ENCODE measurements at regions not wholly inside any gene's neighbourhood (a gene's known extent, or its start where the extent isn't known, plus 50 kb on each side); places are given as distances from the start of the nearest gene placed in this dataset.

DNA sequence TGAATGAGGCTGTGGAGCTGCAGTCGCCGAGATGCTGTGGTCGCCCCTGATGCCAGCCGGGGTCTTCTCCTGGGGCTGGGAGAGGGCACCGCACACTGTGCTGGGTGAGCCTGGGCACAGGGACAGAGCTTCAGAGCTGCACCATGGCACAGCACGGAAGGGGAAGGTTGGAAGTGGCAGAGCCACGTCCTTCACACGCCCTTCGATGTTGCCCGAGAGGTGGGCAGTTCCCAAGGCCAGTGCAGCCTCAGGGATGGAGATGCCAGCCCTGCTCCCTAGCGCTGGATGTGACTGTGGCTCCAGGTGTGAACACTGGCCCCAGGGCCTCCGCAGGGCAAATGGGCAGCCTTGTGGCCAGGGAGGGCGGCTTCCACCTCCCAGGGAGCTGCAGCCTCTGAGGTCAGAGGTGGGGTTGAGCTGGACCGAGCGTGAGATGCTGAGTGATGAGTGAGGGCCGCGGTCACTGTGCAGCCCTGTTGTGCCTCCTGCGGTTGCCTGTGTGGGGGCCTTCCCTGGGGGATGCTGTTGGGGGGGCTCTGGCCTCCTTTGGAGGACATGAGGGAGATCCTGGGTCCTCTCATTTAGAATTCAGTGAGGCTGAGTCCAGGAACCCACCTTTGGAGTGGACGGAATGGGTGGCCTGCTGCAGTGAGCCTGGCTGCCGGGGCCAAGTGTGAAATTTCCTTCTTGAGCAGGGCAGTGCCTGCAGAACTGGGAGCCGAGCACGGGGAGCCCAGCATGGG is 1090.0 kb downstream of the BRD1 start:
- Mint-ChIP-seq H3K36me3 (no peaks in the 10 kb centered on the region), H3K4me1 (no peaks in the 10 kb centered on the region), H3K9me3 (peaks cover 0 to 1% (median 0%) of the 10 kb centered on the region in 7 donors), H3K4me3 (no peak overlapping the region), H3K27ac (no peak overlapping the region), H3K27me3 (no peaks in the 10 kb centered on the region)
- no peaks in the 10 kb centered on the region for H3K4me1 ChIP-seq (ENCODE audit: control insufficient read depth, insufficient read depth, low read length, poor library complexity, severe bottlenecking)
- no peaks in the 10 kb centered on the region for H3K27me3 ChIP-seq (ENCODE audit: control insufficient read depth, insufficient read depth, low read length)
- ATAC-seq (ENCODE audit: low read depth in 2 of 2): no peak
- H3K36me3 ChIP-seq (ENCODE audit: control insufficient read depth, insufficient read depth, low read length): no peaks in the 10 kb centered on the region
- no peak for DNase-seq
- H3K9me3 ChIP-seq (ENCODE audit: control insufficient read depth in 2 of 2, low read length in 2 of 2): no peaks in the 10 kb centered on the region
- no peak overlapping the region for H3K27ac ChIP-seq (ENCODE audit: insufficient read depth, low read length, poor library complexity, severe bottlenecking)
- H3K4me3 ChIP-seq (ENCODE audit: low read depth, low read length): no peak overlapping the region

DNA sequence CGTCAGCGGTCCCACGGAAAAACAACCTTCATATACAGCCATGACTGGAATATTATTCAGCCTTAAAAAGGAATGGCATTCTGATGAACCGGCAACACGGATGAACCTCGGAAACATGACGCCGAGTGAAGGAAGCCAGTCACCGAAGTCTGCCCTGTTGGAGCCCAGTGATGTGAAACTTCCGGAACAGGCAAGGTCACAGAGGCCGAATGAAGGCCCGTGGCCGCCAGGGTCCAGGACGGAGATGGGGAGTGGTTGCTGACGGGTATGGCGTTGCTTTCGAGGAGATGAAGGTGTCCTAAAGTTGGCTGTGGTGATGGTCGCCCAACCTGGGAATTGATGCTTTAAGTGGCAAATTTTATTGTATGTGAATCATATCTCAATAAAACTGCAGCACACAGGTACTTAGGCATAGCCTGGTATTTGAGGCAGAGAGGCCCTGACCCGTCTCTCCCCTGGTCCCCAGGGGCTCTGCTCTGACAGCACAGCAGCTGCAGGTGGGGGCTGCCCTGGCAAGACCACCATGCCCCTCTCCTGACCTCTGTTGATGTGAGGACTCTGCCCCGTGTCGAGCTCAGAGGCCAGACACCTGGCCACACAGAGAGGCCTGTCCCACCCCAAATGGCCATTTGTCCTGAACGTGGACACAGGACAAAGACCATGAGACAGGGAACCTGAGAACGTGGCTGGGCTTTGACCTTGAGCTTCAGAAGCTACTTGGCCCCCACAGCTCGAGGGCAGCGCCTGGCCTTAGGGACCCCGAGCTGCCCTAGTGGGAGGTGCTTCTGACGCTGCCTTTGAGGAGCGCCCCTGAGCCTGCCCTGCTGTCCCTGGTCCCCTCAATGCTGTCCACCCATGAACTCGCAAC is 1090.8 kb downstream of the BRD1 start:
- DNase-seq (no peak), ATAC-seq (ENCODE audit: low read depth in 2 of 2) (no peak)
- Mint-ChIP-seq H3K27ac (no peak overlapping the region), H3K4me1 (no peaks in the 10 kb centered on the region), H3K36me3 (no peaks in the 10 kb centered on the region), H3K9me3 (peaks cover 0 to 1% (median 0%) of the 10 kb centered on the region in 7 donors), H3K4me3 (no peak overlapping the region), H3K27me3 (no peaks in the 10 kb centered on the region)
- Histone ChIP-seq H3K4me3 (ENCODE audit: low read depth, low read length) (no peak overlapping the region), H3K4me1 (ENCODE audit: control insufficient read depth, insufficient read depth, low read length, poor library complexity, severe bottlenecking) (no peaks in the 10 kb centered on the region), H3K36me3 (ENCODE audit: control insufficient read depth, insufficient read depth, low read length) (no peaks in the 10 kb centered on the region), H3K27me3 (ENCODE audit: control insufficient read depth, insufficient read depth, low read length) (no peaks in the 10 kb centered on the region), H3K27ac (ENCODE audit: insufficient read depth, low read length, poor library complexity, severe bottlenecking) (no peak overlapping the region), H3K9me3 (ENCODE audit: control insufficient read depth in 2 of 2, low read length in 2 of 2) (no peaks in the 10 kb centered on the region)

DNA sequence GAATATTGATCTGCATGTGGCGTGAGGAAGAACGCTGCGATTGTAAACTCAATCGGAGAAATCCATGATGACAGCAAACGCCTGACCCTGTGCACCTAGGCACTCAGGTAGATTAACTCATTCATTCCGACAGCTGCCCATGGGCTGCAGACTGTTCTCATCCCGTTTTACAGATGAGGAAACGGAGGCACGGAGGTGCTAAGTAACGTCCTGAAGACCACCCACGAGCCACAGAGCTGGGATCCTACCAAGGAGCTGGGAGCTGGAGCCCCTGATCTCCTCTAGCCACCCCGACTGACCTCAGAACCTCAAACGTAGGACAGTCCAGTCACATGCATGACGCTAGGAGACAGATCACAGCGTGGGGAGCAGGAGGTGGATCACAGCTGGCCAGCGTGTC is 1092.7 kb downstream of the BRD1 start:
- no peak overlapping the region for H3K27ac Mint-ChIP-seq
- peaks cover 0 to 1% (median 0%) of the 10 kb centered on the region in 7 donors for H3K9me3 Mint-ChIP-seq
- no peaks in the 10 kb centered on the region for H3K27me3 Mint-ChIP-seq
- no peaks in the 10 kb centered on the region for H3K36me3 Mint-ChIP-seq
- no peaks in the 10 kb centered on the region for H3K27me3 ChIP-seq (ENCODE audit: control insufficient read depth, insufficient read depth, low read length)
- H3K9me3 ChIP-seq (ENCODE audit: control insufficient read depth in 2 of 2, low read length in 2 of 2): no peaks in the 10 kb centered on the region
- H3K36me3 ChIP-seq (ENCODE audit: control insufficient read depth, insufficient read depth, low read length): no peaks in the 10 kb centered on the region
- H3K4me3 Mint-ChIP-seq: no peak overlapping the region
- H3K4me1 ChIP-seq (ENCODE audit: control insufficient read depth, insufficient read depth, low read length, poor library complexity, severe bottlenecking): no peaks in the 10 kb centered on the region
- no peaks in the 10 kb centered on the region for H3K4me1 Mint-ChIP-seq
- no peak overlapping the region for H3K4me3 ChIP-seq (ENCODE audit: low read depth, low read length)
- ATAC-seq (ENCODE audit: low read depth in 2 of 2) (no peak), DNase-seq (no peak)
- no peak overlapping the region for H3K27ac ChIP-seq (ENCODE audit: insufficient read depth, low read length, poor library complexity, severe bottlenecking)

DNA sequence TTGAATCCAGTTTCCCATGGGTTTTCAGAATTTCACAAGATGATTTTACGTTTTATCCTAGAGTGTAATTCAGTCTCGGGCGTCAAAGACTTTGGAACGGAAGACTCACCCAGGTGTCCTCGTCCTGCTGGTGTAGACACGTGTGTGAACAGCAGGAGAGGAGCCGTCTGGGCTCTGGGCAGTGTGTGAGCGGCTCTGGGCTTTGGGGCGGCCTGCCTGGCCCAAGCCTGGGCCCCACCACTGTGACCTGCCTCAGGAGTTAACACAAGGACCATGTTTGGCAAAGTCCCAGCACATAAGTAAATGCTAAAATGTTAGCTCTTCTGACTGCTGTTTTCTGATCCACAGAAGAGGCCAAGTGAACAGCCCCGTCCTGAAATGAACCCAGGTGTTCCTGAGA is 1093.3 kb downstream of the BRD1 start:
- H3K4me3 ChIP-seq (ENCODE audit: low read depth, low read length): no peak overlapping the region
- no peaks in the 10 kb centered on the region for H3K27me3 ChIP-seq (ENCODE audit: control insufficient read depth, insufficient read depth, low read length)
- no peaks in the 10 kb centered on the region for H3K9me3 ChIP-seq (ENCODE audit: control insufficient read depth in 2 of 2, low read length in 2 of 2)
- H3K9me3 Mint-ChIP-seq: no peaks in the 10 kb centered on the region
- no peaks in the 10 kb centered on the region for H3K36me3 ChIP-seq (ENCODE audit: control insufficient read depth, insufficient read depth, low read length)
- no peaks in the 10 kb centered on the region for H3K36me3 Mint-ChIP-seq
- no peak overlapping the region for H3K4me3 Mint-ChIP-seq
- DNase-seq: no peak
- no peaks in the 10 kb centered on the region for H3K4me1 Mint-ChIP-seq
- ATAC-seq (ENCODE audit: low read depth in 2 of 2): no peak
- H3K27me3 Mint-ChIP-seq: no peaks in the 10 kb centered on the region
- no peaks in the 10 kb centered on the region for H3K4me1 ChIP-seq (ENCODE audit: control insufficient read depth, insufficient read depth, low read length, poor library complexity, severe bottlenecking)
- no peak overlapping the region for H3K27ac Mint-ChIP-seq
- no peak overlapping the region for H3K27ac ChIP-seq (ENCODE audit: insufficient read depth, low read length, poor library complexity, severe bottlenecking)

DNA sequence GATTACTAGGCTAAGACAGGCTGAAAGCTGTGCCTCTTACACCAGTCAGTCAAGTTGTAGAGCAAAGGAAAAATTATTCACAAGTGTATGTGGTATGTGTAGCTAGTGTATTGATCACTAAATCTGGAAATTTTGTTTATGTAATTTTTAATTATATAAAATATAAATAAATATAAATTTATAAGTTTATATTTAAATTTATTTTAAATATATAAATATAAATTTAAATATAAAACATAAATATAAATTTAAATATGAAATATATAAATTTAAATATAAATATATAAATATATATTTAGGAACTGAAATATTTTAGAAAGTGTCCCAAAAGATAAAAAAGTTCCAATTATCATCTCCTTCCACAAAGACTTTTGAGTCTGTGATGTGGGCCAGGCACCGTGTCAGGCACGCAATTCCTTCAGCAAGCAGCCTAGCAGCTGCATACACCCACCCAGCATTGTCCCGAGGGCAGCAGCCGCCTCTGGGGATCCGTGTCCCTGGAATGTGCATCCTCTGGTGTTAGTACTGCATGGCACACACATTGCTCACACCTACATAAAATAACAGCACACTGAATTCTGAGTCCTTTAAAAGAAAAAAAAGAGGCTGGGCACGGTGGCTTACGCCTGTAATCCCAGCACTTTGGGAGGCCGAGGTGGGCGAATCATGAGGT is 1098.0 kb downstream of the BRD1 start:
- Histone ChIP-seq H3K36me3 (ENCODE audit: control insufficient read depth, insufficient read depth, low read length) (no peaks in the 10 kb centered on the region), H3K4me3 (ENCODE audit: low read depth, low read length) (no peak overlapping the region), H3K27me3 (ENCODE audit: control insufficient read depth, insufficient read depth, low read length) (peaks cover 2% of the 10 kb centered on the region), H3K9me3 (ENCODE audit: control insufficient read depth in 2 of 2, low read length in 2 of 2) (peaks cover 6% of the 10 kb centered on the region in 2 experiments), H3K27ac (ENCODE audit: insufficient read depth, low read length, poor library complexity, severe bottlenecking) (no peak overlapping the region), H3K4me1 (ENCODE audit: control insufficient read depth, insufficient read depth, low read length, poor library complexity, severe bottlenecking) (no peaks in the 10 kb centered on the region)
- Mint-ChIP-seq H3K9me3 (peaks cover 0 to 17% (median 4%) of the 10 kb centered on the region in 7 donors), H3K4me1 (no peaks in the 10 kb centered on the region), H3K4me3 (no peak overlapping the region), H3K27me3 (no peaks in the 10 kb centered on the region), H3K27ac (no peak overlapping the region), H3K36me3 (no peaks in the 10 kb centered on the region)
- DNase-seq (no peak), ATAC-seq (ENCODE audit: low read depth in 2 of 2) (no peak)

DNA sequence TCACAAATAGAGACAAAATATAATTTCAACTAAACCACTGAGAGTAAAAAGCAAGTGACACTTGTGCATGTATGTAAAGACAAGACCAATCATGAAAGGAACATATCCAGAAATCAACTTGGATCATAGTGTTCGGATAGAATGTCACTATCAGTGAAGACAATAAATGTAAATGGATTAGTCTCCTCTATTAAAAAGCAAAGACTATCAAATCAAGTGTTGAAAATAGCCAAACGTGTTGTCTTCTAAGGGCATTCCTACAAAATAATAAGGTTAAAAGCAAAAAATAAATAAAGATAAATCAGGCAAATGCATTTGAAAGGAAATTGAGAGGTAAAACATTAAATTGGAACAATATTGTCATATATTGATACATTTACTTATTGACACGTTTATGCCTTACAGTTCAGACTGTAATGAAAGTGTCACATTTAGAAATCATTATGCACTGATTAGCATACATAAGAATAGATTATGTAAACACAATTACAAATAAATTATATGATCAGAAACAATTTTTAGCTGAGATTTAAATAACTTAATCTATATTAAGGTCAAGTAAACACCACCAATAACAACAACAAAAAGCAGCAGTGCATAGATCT is 1100.1 kb downstream of the BRD1 start:
- no peaks in the 10 kb centered on the region for H3K36me3 Mint-ChIP-seq

DNA sequence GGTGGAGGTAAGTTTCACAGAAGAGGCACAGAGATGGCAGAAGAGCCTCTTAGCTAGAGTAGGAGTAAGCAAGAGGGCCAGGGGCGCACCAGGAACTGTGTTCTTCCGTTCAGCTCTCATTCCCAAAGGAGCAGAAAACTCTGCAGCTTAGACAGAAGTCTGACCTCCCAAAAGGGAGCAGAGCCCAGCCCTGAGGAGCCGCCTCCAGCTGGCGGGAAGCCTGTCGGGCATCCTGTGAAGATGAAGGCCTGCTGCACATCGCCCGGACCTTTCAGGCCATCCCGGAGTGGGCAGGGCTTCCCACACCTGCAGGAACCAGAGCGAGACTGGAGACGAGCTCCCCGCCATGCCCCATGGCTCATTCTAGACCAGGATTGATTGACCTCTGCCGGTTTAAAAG is 1102.8 kb downstream of the BRD1 start:
- Mint-ChIP-seq H3K36me3 (no peaks in the 10 kb centered on the region), H3K27ac (no peak overlapping the region), H3K9me3 (peaks cover 0 to 20% (median 5%) of the 10 kb centered on the region in 7 donors), H3K4me3 (no peak overlapping the region), H3K27me3 (no peaks in the 10 kb centered on the region), H3K4me1 (no peaks in the 10 kb centered on the region)
- Histone ChIP-seq H3K4me1 (ENCODE audit: control insufficient read depth, insufficient read depth, low read length, poor library complexity, severe bottlenecking) (no peaks in the 10 kb centered on the region), H3K27me3 (ENCODE audit: control insufficient read depth, insufficient read depth, low read length) (peaks cover 2% of the 10 kb centered on the region), H3K36me3 (ENCODE audit: control insufficient read depth, insufficient read depth, low read length) (no peaks in the 10 kb centered on the region), H3K9me3 (ENCODE audit: control insufficient read depth in 2 of 2, low read length in 2 of 2) (peaks cover 6% of the 10 kb centered on the region in 2 experiments), H3K4me3 (ENCODE audit: low read depth, low read length) (no peak overlapping the region), H3K27ac (ENCODE audit: insufficient read depth, low read length, poor library complexity, severe bottlenecking) (no peak overlapping the region)
- ATAC-seq (ENCODE audit: low read depth in 2 of 2): no peak
- DNase-seq: no peak

More for the DNA sequence above, 1100.1 kb downstream of the BRD1 start:
- Mint-ChIP-seq H3K4me3 (no peak overlapping the region), H3K9me3 (peaks cover 0 to 17% (median 4%) of the 10 kb centered on the region in 7 donors), H3K4me1 (no peaks in the 10 kb centered on the region), H3K27ac (no peak overlapping the region), H3K27me3 (no peaks in the 10 kb centered on the region)
- DNase-seq: no peak
- peaks cover 2% of the 10 kb centered on the region for H3K27me3 ChIP-seq (ENCODE audit: control insufficient read depth, insufficient read depth, low read length)
- no peak for ATAC-seq (ENCODE audit: low read depth in 2 of 2)
- H3K9me3 ChIP-seq (ENCODE audit: control insufficient read depth in 2 of 2, low read length in 2 of 2): peaks cover 6% of the 10 kb centered on the region in 2 experiments
- H3K4me3 ChIP-seq (ENCODE audit: low read depth, low read length): no peak overlapping the region
- no peaks in the 10 kb centered on the region for H3K36me3 ChIP-seq (ENCODE audit: control insufficient read depth, insufficient read depth, low read length)
- no peak overlapping the region for H3K27ac ChIP-seq (ENCODE audit: insufficient read depth, low read length, poor library complexity, severe bottlenecking)
- H3K4me1 ChIP-seq (ENCODE audit: control insufficient read depth, insufficient read depth, low read length, poor library complexity, severe bottlenecking): no peaks in the 10 kb centered on the region
